ENCODE measurements at regions not wholly inside any gene's neighbourhood (a gene's known extent, or its start where the extent isn't known, plus 50 kb on each side); places are given as distances from the start of the nearest gene placed in this dataset.
A peak's percentile ranks its signal among the peaks of the same experiment; 100 is the strongest.

DNA sequence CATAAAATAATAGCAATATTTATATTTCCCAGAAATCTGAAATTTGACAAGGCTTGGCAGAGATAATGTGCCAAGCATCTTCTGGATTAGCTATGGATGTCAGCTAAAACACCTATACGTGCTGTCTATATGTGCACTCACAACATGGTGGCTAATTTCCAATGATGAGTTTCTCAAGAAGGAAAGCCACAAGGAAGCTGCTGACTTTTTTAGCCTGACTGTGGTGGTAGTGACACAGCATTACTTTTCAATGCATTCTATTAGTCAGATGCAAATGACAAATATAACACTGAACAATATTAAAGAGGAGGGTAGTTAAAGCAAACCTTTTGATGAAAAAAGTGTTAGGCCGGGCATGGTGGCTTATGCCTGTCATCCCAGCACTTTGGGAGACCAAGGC is 101.7 kb upstream of the CCDC54 start:
- H2BK12ac ChIP-seq (ENCODE audit: low read length) = no peak overlapping the region
- no peak overlapping the region for H2BK5ac ChIP-seq (ENCODE audit: low read length)
- H3K18ac ChIP-seq (ENCODE audit: low read length) = no peak overlapping the region
- H2AK5ac ChIP-seq (ENCODE audit: low read depth, low read length) = no peak overlapping the region
- H3K9me3 ChIP-seq (replicated peaks in 1 of 2; ENCODE audit: control insufficient read depth in 2 of 2, insufficient read depth in 1 of 2, low read depth in 1 of 2, low read length in 2 of 2) = no peaks in the 10 kb centered on the region
- H3K23ac ChIP-seq (ENCODE audit: low read depth, low read length, poor library complexity) = no peak overlapping the region
- no peaks in the 10 kb centered on the region for H3K27me3 ChIP-seq (ENCODE audit: control insufficient read depth in 3 of 3, insufficient read depth in 3 of 3, low read depth in 1 of 3, low read length in 3 of 3)
- no peak for DNase-seq (ENCODE audit: low spot score)
- no peak overlapping the region for H3K14ac ChIP-seq (ENCODE audit: low read length)
- H3K27ac ChIP-seq (replicated peaks; ENCODE audit: low read length) = no peak overlapping the region
- H2BK120ac ChIP-seq (ENCODE audit: low read depth, low read length) = no peak overlapping the region
- H3K9ac ChIP-seq (ENCODE audit: low read depth, low read length, poor library complexity) = no peak overlapping the region
- no CpG with 5 or more reads among the region's 2 CpGs for WGBS, 2 donors (ENCODE audit: extremely low coverage in 2 of 2, insufficient read length in 2 of 2, insufficient replicate concordance in 1 of 2)
- H3K79me1 ChIP-seq (ENCODE audit: low read depth, low read length) = no peaks in the 10 kb centered on the region
- no peak overlapping the region for H3K4me2 ChIP-seq (ENCODE audit: insufficient read depth, low read length, poor library complexity, severe bottlenecking)
- H4K91ac ChIP-seq (ENCODE audit: low read depth, low read length, poor library complexity) = no peak overlapping the region
- H3K4me1 ChIP-seq (ENCODE audit: control insufficient read depth in 2 of 2, insufficient read depth in 1 of 2, low read depth in 1 of 2, low read length in 2 of 2) = no peaks in the 10 kb centered on the region
- no peak overlapping the region for H4K8ac ChIP-seq (ENCODE audit: low read depth, low read length)
- no peak overlapping the region for H3K4me3 ChIP-seq (ENCODE audit: low read length in 2 of 2)
- H3K4ac ChIP-seq (ENCODE audit: low read length) = no peak overlapping the region
- H2AFZ ChIP-seq (ENCODE audit: low read length) = no peak overlapping the region
- no peak overlapping the region for H2BK15ac ChIP-seq (ENCODE audit: low read length)
- no peaks in the 10 kb centered on the region for H3K36me3 ChIP-seq (replicated peaks in 1 of 2; ENCODE audit: control insufficient read depth in 2 of 2, insufficient read depth in 2 of 2, low read length in 2 of 2)

DNA sequence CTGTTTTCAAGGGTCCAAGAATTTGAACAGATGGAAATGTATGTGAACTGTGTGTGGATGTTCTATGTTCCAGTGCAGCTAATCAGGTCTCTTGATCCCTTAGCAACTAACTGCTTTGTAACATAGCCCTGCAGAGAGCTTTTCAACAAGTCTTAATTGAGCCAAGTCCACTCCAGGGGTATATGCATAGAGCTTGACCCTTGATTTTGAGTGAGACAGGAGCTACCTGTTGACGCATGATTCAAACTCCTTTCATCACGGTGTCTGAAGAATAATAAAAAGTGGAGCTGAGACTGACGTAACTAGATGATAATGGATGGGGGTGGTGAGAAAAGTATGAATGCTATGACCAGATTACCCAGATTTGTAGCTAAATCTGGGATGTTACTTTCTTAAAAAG is 93.3 kb upstream of the CCDC54 start:
- Histone ChIP-seq H2BK15ac (ENCODE audit: low read length) (no peak overlapping the region), H3K23ac (ENCODE audit: low read depth, low read length, poor library complexity) (no peak overlapping the region), H3K18ac (ENCODE audit: low read length) (no peak overlapping the region), H2BK12ac (ENCODE audit: low read length) (no peak overlapping the region), H3K79me1 (ENCODE audit: low read depth, low read length) (no peaks in the 10 kb centered on the region), H3K9ac (ENCODE audit: low read depth, low read length, poor library complexity) (no peak overlapping the region), H3K4me1 (ENCODE audit: control insufficient read depth in 2 of 2, insufficient read depth in 1 of 2, low read depth in 1 of 2, low read length in 2 of 2) (peaks cover 3 to 6% of the 10 kb centered on the region in 2 donors), H3K14ac (ENCODE audit: low read length) (no peak overlapping the region), H2AFZ (ENCODE audit: low read length) (no peak overlapping the region), H3K4ac (ENCODE audit: low read length) (no peak overlapping the region), H2BK120ac (ENCODE audit: low read depth, low read length) (no peak overlapping the region), H3K27ac (replicated peaks; ENCODE audit: low read length) (no peak overlapping the region), H3K9me3 (replicated peaks in 1 of 2; ENCODE audit: control insufficient read depth in 2 of 2, insufficient read depth in 1 of 2, low read depth in 1 of 2, low read length in 2 of 2) (no peaks in the 10 kb centered on the region), H4K91ac (ENCODE audit: low read depth, low read length, poor library complexity) (no peak overlapping the region), H3K36me3 (replicated peaks in 1 of 2; ENCODE audit: control insufficient read depth in 2 of 2, insufficient read depth in 2 of 2, low read length in 2 of 2) (no peaks in the 10 kb centered on the region), H2AK5ac (ENCODE audit: low read depth, low read length) (no peak overlapping the region), H3K27me3 (ENCODE audit: control insufficient read depth in 3 of 3, insufficient read depth in 3 of 3, low read depth in 1 of 3, low read length in 3 of 3) (no peaks in the 10 kb centered on the region), H2BK5ac (ENCODE audit: low read length) (no peak overlapping the region), H3K4me3 (ENCODE audit: low read length in 2 of 2) (no peak overlapping the region), H3K4me2 (ENCODE audit: insufficient read depth, low read length, poor library complexity, severe bottlenecking) (no peak overlapping the region), H4K8ac (ENCODE audit: low read depth, low read length) (no peak overlapping the region)
- WGBS, 2 donors (ENCODE audit: extremely low coverage in 2 of 2, insufficient read length in 2 of 2, insufficient replicate concordance in 1 of 2) = no CpG with 5 or more reads among the region's 3 CpGs
- DNase-seq (ENCODE audit: low spot score) = no peak

DNA sequence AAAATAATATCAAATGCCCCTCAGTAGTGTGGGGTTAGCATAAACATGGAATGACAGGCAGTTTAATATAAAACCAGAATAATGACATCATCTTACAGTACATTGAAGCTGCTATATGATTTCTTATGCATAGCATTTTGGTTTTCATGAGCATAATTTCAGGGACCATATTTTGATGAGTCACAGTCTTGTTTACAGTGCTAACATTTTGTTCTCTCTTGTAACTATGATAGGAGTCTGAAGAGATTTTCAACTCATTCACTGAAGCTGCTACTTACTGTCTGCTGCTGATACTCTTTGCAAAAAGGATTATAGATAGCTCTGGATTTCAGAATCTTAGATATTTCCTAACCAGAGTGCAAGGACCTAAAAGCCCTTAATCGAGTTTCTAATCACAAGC is 92.6 kb upstream of the CCDC54 start:
- peaks cover 3 to 6% of the 10 kb centered on the region in 2 donors for H3K4me1 ChIP-seq (ENCODE audit: control insufficient read depth in 2 of 2, insufficient read depth in 1 of 2, low read depth in 1 of 2, low read length in 2 of 2)
- H2BK15ac ChIP-seq (ENCODE audit: low read length) = no peak overlapping the region
- no peak overlapping the region for H3K9ac ChIP-seq (ENCODE audit: low read depth, low read length, poor library complexity)
- H4K8ac ChIP-seq (ENCODE audit: low read depth, low read length) = no peak overlapping the region
- no peak overlapping the region for H2BK12ac ChIP-seq (ENCODE audit: low read length)
- H3K4ac ChIP-seq (ENCODE audit: low read length) = no peak overlapping the region
- no peak overlapping the region for H2BK5ac ChIP-seq (ENCODE audit: low read length)
- H3K14ac ChIP-seq (ENCODE audit: low read length) = no peak overlapping the region
- no peaks in the 10 kb centered on the region for H3K27me3 ChIP-seq (ENCODE audit: control insufficient read depth in 3 of 3, insufficient read depth in 3 of 3, low read depth in 1 of 3, low read length in 3 of 3)
- DNase-seq (ENCODE audit: low spot score) = no peak
- no peak overlapping the region for H2AFZ ChIP-seq (ENCODE audit: low read length)
- no peak overlapping the region for H2BK120ac ChIP-seq (ENCODE audit: low read depth, low read length)
- WGBS, 2 donors (ENCODE audit: extremely low coverage in 2 of 2, insufficient read length in 2 of 2, insufficient replicate concordance in 1 of 2) = no CpG with 5 or more reads among the region's 1 CpG
- no peak overlapping the region for H4K91ac ChIP-seq (ENCODE audit: low read depth, low read length, poor library complexity)
- no peak overlapping the region for H3K4me3 ChIP-seq (ENCODE audit: low read length in 2 of 2)
- no peak overlapping the region for H3K18ac ChIP-seq (ENCODE audit: low read length)
- H2AK5ac ChIP-seq (ENCODE audit: low read depth, low read length) = no peak overlapping the region
- no peak overlapping the region for H3K27ac ChIP-seq (replicated peaks; ENCODE audit: low read length)
- no peaks in the 10 kb centered on the region for H3K9me3 ChIP-seq (replicated peaks in 1 of 2; ENCODE audit: control insufficient read depth in 2 of 2, insufficient read depth in 1 of 2, low read depth in 1 of 2, low read length in 2 of 2)
- H3K79me1 ChIP-seq (ENCODE audit: low read depth, low read length) = no peaks in the 10 kb centered on the region
- no peaks in the 10 kb centered on the region for H3K36me3 ChIP-seq (replicated peaks in 1 of 2; ENCODE audit: control insufficient read depth in 2 of 2, insufficient read depth in 2 of 2, low read length in 2 of 2)
- no peak overlapping the region for H3K4me2 ChIP-seq (ENCODE audit: insufficient read depth, low read length, poor library complexity, severe bottlenecking)
- H3K23ac ChIP-seq (ENCODE audit: low read depth, low read length, poor library complexity) = no peak overlapping the region

DNA sequence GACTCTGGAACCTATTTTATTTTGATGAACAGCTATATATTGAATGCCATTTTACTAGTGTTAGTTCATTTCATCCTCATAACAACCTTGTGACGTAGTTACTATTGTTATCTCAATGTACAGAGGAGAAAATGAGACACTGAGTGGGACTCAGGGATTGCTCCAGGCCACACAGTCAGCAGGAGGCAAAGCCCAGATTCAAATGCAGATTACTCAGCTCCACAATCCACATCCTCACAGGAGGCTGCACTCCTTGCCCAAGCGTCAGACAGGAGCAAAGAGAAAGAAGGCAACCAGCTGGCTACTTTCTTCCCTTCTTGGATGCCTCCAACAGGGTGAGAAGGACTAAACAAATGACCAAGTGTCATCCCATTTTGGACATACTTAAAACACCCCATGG is 92.0 kb upstream of the CCDC54 start:
- Histone ChIP-seq H3K9ac (ENCODE audit: low read depth, low read length, poor library complexity) (no peak overlapping the region), H3K36me3 (replicated peaks in 1 of 2; ENCODE audit: control insufficient read depth in 2 of 2, insufficient read depth in 2 of 2, low read length in 2 of 2) (no peaks in the 10 kb centered on the region), H3K23ac (ENCODE audit: low read depth, low read length, poor library complexity) (no peak overlapping the region), H3K4me1 (ENCODE audit: control insufficient read depth in 2 of 2, insufficient read depth in 1 of 2, low read depth in 1 of 2, low read length in 2 of 2) (peaks cover 3 to 6% of the 10 kb centered on the region in 2 donors), H3K27me3 (ENCODE audit: control insufficient read depth in 3 of 3, insufficient read depth in 3 of 3, low read depth in 1 of 3, low read length in 3 of 3) (no peaks in the 10 kb centered on the region), H2BK5ac (ENCODE audit: low read length) (no peak overlapping the region), H2BK120ac (ENCODE audit: low read depth, low read length) (no peak overlapping the region), H3K4me2 (ENCODE audit: insufficient read depth, low read length, poor library complexity, severe bottlenecking) (no peak overlapping the region), H4K8ac (ENCODE audit: low read depth, low read length) (no peak overlapping the region), H2AK5ac (ENCODE audit: low read depth, low read length) (no peak overlapping the region), H3K18ac (ENCODE audit: low read length) (no peak overlapping the region), H3K4ac (ENCODE audit: low read length) (no peak overlapping the region), H3K4me3 (ENCODE audit: low read length in 2 of 2) (no peak overlapping the region), H4K91ac (ENCODE audit: low read depth, low read length, poor library complexity) (no peak overlapping the region), H3K79me1 (ENCODE audit: low read depth, low read length) (no peaks in the 10 kb centered on the region), H2AFZ (ENCODE audit: low read length) (peak overlapping the region; percentile 21), H3K27ac (replicated peaks; ENCODE audit: low read length) (no peak overlapping the region), H3K14ac (ENCODE audit: low read length) (no peak overlapping the region), H2BK15ac (ENCODE audit: low read length) (no peak overlapping the region), H2BK12ac (ENCODE audit: low read length) (no peak overlapping the region), H3K9me3 (replicated peaks in 1 of 2; ENCODE audit: control insufficient read depth in 2 of 2, insufficient read depth in 1 of 2, low read depth in 1 of 2, low read length in 2 of 2) (no peaks in the 10 kb centered on the region)
- WGBS, 2 donors (ENCODE audit: extremely low coverage in 2 of 2, insufficient read length in 2 of 2, insufficient replicate concordance in 1 of 2) = no CpG with 5 or more reads among the region's 2 CpGs
- DNase-seq (ENCODE audit: low spot score) = no peak

Data from neuronal stem cell (in vitro differentiated cells).